Natural killer cell (primary cell): ENCODE measurements at regions not wholly inside any gene's neighbourhood (a gene's known extent, or its start where the extent isn't known, plus 50 kb on each side); places are given as distances from the start of the nearest gene placed in this dataset.

Source experiments
- ATAC-seq, 3 donors: fragments of 150-1000 bp in 2 of 3; fragments of 200-7000 bp in 1 of 3; cut with Tn5 transposase; 1 replicate in 1 of 3; 2 replicates in 2 of 3; pipeline ENCODE4 v1.10.0; 2021; ENCODE audit warnings: mild to moderate bottlenecking in 2 of 3, moderate library complexity in 2 of 3
- DNase-seq, 2 donors: peaks; one replicate each; pipeline versions ENCODE4 v3.0.0 to v3.0.0-alpha.2; 2013 to 2021; ENCODE audit warnings: mixed read lengths in 1 of 2
- H3K27ac ChIP-seq: one replicate; pipeline ENCODE4 v1.5.1; 2013; ENCODE audit warnings: mild to moderate bottlenecking, low read length
- H3K27me3 ChIP-seq: one replicate; pipeline ENCODE4 v1.6.1; 2013; ENCODE audit warnings: low read length; ENCODE audit not compliant: control insufficient read depth, insufficient read depth
- H3K36me3 ChIP-seq: one replicate; pipeline ENCODE4 v1.6.1; 2013; ENCODE audit warnings: low read length; ENCODE audit not compliant: control insufficient read depth, insufficient read depth
- H3K4me1 ChIP-seq: one replicate; pipeline ENCODE4 v1.6.1; 2013; ENCODE audit warnings: low read length; ENCODE audit not compliant: control insufficient read depth, insufficient read depth
- H3K4me3 ChIP-seq: one replicate; pipeline ENCODE4 v1.5.1; 2013; ENCODE audit warnings: low read length
- H3K9me3 ChIP-seq: one replicate; pipeline ENCODE4 v1.6.1; 2013; ENCODE audit warnings: low read length; ENCODE audit not compliant: control insufficient read depth, insufficient read depth
- H3K27ac Mint-ChIP-seq, 2 donors: one replicate each; pipeline ENCODE4 v1.8.0; 2022; ENCODE audit warnings: mild to moderate bottlenecking in 2 of 2, mixed read lengths in 2 of 2, moderate library complexity in 1 of 2
- H3K27me3 Mint-ChIP-seq, 2 donors: one replicate each; pipeline ENCODE4 v1.8.0; 2022; ENCODE audit warnings: low read depth in 2 of 2, mixed read lengths in 2 of 2
- H3K36me3 Mint-ChIP-seq: one replicate; pipeline ENCODE4 v1.8.0; 2022; ENCODE audit warnings: mixed read lengths
- H3K4me1 Mint-ChIP-seq, 2 donors: one replicate each; pipeline ENCODE4 v1.8.0; 2022; ENCODE audit warnings: mixed read lengths in 2 of 2
- H3K4me3 Mint-ChIP-seq: one replicate; pipeline ENCODE4 v1.8.0; 2022; ENCODE audit warnings: mild to moderate bottlenecking, moderate library complexity, mixed read lengths
- H3K9me3 Mint-ChIP-seq, 2 donors: one replicate each; pipeline ENCODE4 v1.8.0; 2022; ENCODE audit warnings: mixed read lengths in 2 of 2
- CTCF ChIP-seq: fragments of 200-600 bp; IDR thresholded peaks from one replicate; pipeline ENCODE4 v1.8.0; 2022; ENCODE audit warnings: antibody characterized with exemption
- WGBS: methylation state at CpG from one replicate; pipeline ENCODE4 v1.1.7; 2013; ENCODE audit warnings: missing lambda C conversion rate; ENCODE audit not compliant: insufficient coverage; 5-methylcytosine and 5-hydroxymethylcytosine counted together
- intact Hi-C: fragments of 100-400 bp; cut with micrococcal nuclease; formaldehyde crosslinking; loops from one replicate; pipeline ENCODE4 v1.14.2; 2022

DNA sequence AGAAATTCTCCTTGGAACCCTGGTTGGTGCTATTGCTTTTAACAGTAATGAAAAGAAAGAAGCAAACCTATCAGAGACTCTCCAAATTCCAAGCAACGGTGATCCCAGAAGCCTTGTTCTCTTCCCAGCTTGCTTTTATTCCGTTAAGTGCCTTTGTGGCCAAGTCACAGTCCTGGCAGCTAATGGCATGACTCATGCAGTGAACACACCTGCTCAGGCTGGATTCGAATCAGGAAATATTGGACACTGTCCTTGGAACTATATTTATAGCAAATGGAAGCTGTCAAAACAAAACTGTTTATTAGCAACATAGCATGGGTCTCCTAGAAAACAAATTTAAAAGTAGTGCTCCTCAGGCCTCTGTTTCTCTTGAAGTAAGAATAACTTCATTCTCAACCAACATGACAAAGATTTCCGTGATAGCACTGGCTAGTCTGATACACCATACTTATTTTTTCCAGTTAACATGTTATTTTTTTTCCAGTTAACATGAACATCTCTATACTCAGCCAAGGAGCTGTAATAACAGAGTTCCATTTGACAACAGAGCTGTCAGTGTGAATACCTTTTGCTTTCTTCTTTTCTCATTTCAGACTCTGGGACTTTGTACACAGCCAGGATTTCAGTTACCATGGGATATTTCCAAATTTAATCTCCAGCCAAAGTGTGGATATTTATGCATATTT is 502.4 kb downstream of the GADD45G start:
- no peak overlapping the region for H3K27ac ChIP-seq
- intact Hi-C loops: loop anchor here (10.0 kb wide), 1 partner anchor 1512 kb away; no protein-coding TSS in a partner anchor

DNA sequence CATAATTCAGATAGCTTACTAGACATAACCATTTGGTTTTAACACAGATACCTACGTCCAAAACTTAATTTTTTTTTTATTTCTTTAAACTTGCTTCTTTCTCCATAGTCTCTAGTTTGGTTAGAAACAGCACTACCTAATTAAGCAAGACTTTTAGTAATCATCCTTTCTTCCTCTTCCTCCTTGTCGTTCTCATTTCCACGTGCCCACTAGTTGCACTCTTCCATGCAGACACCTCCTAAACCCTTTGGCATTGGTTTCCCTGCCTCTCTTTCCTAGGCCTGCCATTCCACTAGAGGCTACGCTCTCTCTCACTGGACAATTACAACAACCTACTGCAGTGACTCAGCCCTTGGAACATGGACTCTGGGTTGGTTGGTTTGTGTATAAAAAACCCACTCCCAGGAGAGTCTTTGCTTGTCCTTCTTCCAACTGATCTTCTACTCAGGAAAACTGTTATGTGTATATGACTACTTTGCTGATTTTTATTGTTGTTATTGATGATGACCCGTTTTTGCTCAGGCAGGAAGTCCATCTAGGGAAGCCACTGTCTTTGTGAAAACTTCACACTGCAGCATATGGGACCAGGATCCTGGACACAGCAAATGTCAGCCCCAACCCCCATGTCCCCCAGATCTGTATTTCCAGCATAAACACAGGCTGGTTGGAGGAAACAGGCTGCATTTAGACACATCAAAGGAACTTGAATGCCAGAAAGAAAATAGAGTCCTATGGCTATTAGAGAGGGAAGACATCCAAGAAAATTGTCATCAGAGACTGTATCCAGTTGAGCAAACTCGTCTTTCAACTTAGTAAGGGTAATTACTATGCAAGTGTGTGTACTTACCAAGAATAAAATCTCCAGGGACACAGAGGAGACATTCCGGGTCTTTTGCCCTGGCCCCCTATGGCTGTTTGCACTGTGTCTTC is 503.2 kb downstream of the GADD45G start:
- H3K9me3 Mint-ChIP-seq: no peaks in the 10 kb centered on the region
- no peaks in the 10 kb centered on the region for H3K4me1 ChIP-seq
- no peaks in the 10 kb centered on the region for H3K27me3 ChIP-seq
- H3K27ac Mint-ChIP-seq: no peak overlapping the region
- H3K4me3 ChIP-seq: no peak overlapping the region
- no peak overlapping the region for H3K4me3 Mint-ChIP-seq
- H3K9me3 ChIP-seq: no peaks in the 10 kb centered on the region
- no peaks in the 10 kb centered on the region for H3K4me1 Mint-ChIP-seq
- peaks cover 6 to 12% of the 10 kb centered on the region in 2 donors for H3K27me3 Mint-ChIP-seq
- no peak for TF ChIP-seq CTCF
- no peaks in the 10 kb centered on the region for H3K36me3 Mint-ChIP-seq
- intact Hi-C loops: loop anchor here (10.0 kb wide), 1 partner anchor 1513 kb away; no protein-coding TSS in a partner anchor
- no peaks in the 10 kb centered on the region for H3K36me3 ChIP-seq
- no peak overlapping the region for H3K27ac ChIP-seq
- DNase-seq: no peak
- 76% methylated on average over 6 of the region's 7 CpGs for WGBS
- no peak for ATAC-seq

More for the DNA sequence above, 502.4 kb downstream of the GADD45G start:
- no peak for ATAC-seq
- no peaks in the 10 kb centered on the region for H3K9me3 ChIP-seq
- Mint-ChIP-seq H3K36me3 (no peaks in the 10 kb centered on the region), H3K9me3 (no peaks in the 10 kb centered on the region), H3K27me3 (peaks cover 6 to 9% of the 10 kb centered on the region in 2 donors), H3K27ac (no peak overlapping the region), H3K4me3 (no peak overlapping the region), H3K4me1 (peaks cover 0 to 4% of the 10 kb centered on the region in 2 donors)
- WGBS: 86% methylated on average over 4 of the region's 4 CpGs
- no peak for TF ChIP-seq CTCF
- no peaks in the 10 kb centered on the region for H3K4me1 ChIP-seq
- no peak overlapping the region for H3K4me3 ChIP-seq
- no peaks in the 10 kb centered on the region for H3K36me3 ChIP-seq
- DNase-seq: no peak
- no peaks in the 10 kb centered on the region for H3K27me3 ChIP-seq

- H3K4me3 ChIP-seq: no peak overlapping the region
- H3K4me3 Mint-ChIP-seq: no peak overlapping the region
These were observed 508.0 kb downstream of the GADD45G start for GRCh38 chr9:90112788-90113187.

More at GRCh38 chr9:90112788-90113187, 508.0 kb downstream of the GADD45G start:
- H3K9me3 ChIP-seq: no peaks in the 10 kb centered on the region
- no peaks in the 10 kb centered on the region for H3K4me1 ChIP-seq
- Mint-ChIP-seq H3K27ac (no peak overlapping the region), H3K4me1 (no peaks in the 10 kb centered on the region), H3K36me3 (no peaks in the 10 kb centered on the region), H3K27me3 (peaks cover 14 to 39% of the 10 kb centered on the region in 2 donors), H3K9me3 (no peaks in the 10 kb centered on the region)
- no peak overlapping the region for H3K27ac ChIP-seq
- DNase-seq (no peak), ATAC-seq (no peak)
- H3K36me3 ChIP-seq: no peaks in the 10 kb centered on the region
- intact Hi-C loops: no loop called here
- 78% methylated on average over 4 of the region's 4 CpGs for WGBS
- no peak for TF ChIP-seq CTCF
- no peaks in the 10 kb centered on the region for H3K27me3 ChIP-seq
